KMS-11 (cell line): ENCODE measurements at regions not wholly inside any gene's neighbourhood (a gene's known extent, or its start where the extent isn't known, plus 50 kb on each side); places are given as distances from the start of the nearest gene placed in this dataset.

ENCODE experiments used
- H2AFZ ChIP-seq: fragments of 200-600 bp; sonication (generic); 2 replicates; pipeline ENCODE4 v1.6.1; 2016; ENCODE audit warnings: antibody characterized with exemption, mixed run types, low read depth
- H3K27ac ChIP-seq: fragments of 200-600 bp; sonication (generic); 2 replicates; pipeline ENCODE4 v1.6.1; 2016; ENCODE audit warnings: mild to moderate bottlenecking, mixed run types
- H3K27me3 ChIP-seq: fragments of 200-600 bp; sonication (generic); 2 replicates; pipeline ENCODE4 v1.6.1; 2017; ENCODE audit warnings: mild to moderate bottlenecking, low read depth, mixed run types, moderate library complexity; ENCODE audit not compliant: insufficient read depth
- H3K36me3 ChIP-seq: fragments of 200-600 bp; sonication (generic); 2 replicates; pipeline ENCODE4 v1.6.1; 2017; ENCODE audit warnings: mild to moderate bottlenecking, mixed run types; ENCODE audit not compliant: insufficient read depth
- H3K4me1 ChIP-seq: fragments of 200-600 bp; sonication (generic); 2 replicates; pipeline ENCODE4 v1.6.1; 2016; ENCODE audit warnings: mild to moderate bottlenecking, low read depth, mixed run types; ENCODE audit not compliant: poor library complexity, severe bottlenecking
- H3K4me2 ChIP-seq: fragments of 200-600 bp; sonication (generic); 2 replicates; pipeline ENCODE4 v1.7.0; 2016; ENCODE audit warnings: mild to moderate bottlenecking, mixed run types
- H3K4me3 ChIP-seq: fragments of 200-600 bp; sonication (generic); IDR thresholded peaks from 2 replicates; pipeline ENCODE4 v1.6.1; 2017; ENCODE audit warnings: low read depth, low read length, mixed read lengths; ENCODE audit not compliant: insufficient read depth
- H3K79me2 ChIP-seq: fragments of 200-600 bp; sonication (generic); 2 replicates; pipeline ENCODE4 v1.6.1; 2016; ENCODE audit warnings: low read depth, mixed run types; ENCODE audit not compliant: insufficient read depth
- H3K9ac ChIP-seq: fragments of 200-600 bp; sonication (generic); 2 replicates; pipeline ENCODE4 v1.6.1; 2016; ENCODE audit warnings: mild to moderate bottlenecking, mixed run types
- H4K20me1 ChIP-seq: fragments of 200-600 bp; sonication (generic); 2 replicates; pipeline ENCODE4 v1.6.1; 2016; ENCODE audit warnings: mild to moderate bottlenecking, mixed run types; ENCODE audit not compliant: insufficient read depth
- TF ChIP-seq, protein P1 (sequence below): fragments of 200-600 bp; sonication (generic); conservative IDR thresholded peaks from 2 replicates; pipeline ENCODE4 v1.6.1; 2017; ENCODE audit warnings: low read depth, mild to moderate bottlenecking, antibody characterized with exemption, low read length, moderate library complexity, mixed read lengths

DNA sequence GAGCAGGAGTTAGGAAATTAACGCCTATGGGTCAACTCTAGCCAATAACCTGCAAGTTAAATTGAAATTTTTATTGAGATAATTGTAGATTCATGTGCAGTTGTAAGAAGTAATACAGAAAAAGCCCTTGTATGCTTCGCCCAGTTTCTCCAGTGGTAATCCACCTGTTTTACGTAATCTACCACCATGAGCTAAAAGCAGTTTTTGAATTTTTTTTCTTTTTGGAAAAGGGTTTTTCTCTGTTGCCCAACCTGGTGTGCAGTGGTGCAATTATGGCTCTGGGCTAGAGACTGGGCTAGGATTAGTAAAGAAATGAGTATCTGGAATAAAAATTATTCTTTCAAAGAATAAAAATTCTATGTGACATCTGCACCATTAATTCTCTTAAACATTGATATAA lies 116.2 kb downstream of the ZFP64 start:
- Histone ChIP-seq H3K27me3 (no peaks in the 10 kb centered on the region), H3K4me3 (no peak overlapping the region), H3K4me2 (no peak overlapping the region), H2AFZ (no peak overlapping the region), H3K9ac (no peak overlapping the region), H4K20me1 (no peaks in the 10 kb centered on the region), H3K79me2 (no peaks in the 10 kb centered on the region), H3K36me3 (no peaks in the 10 kb centered on the region), H3K27ac (no peak overlapping the region), H3K4me1 (no peaks in the 10 kb centered on the region)
- TF ChIP-seq, protein P1, sequence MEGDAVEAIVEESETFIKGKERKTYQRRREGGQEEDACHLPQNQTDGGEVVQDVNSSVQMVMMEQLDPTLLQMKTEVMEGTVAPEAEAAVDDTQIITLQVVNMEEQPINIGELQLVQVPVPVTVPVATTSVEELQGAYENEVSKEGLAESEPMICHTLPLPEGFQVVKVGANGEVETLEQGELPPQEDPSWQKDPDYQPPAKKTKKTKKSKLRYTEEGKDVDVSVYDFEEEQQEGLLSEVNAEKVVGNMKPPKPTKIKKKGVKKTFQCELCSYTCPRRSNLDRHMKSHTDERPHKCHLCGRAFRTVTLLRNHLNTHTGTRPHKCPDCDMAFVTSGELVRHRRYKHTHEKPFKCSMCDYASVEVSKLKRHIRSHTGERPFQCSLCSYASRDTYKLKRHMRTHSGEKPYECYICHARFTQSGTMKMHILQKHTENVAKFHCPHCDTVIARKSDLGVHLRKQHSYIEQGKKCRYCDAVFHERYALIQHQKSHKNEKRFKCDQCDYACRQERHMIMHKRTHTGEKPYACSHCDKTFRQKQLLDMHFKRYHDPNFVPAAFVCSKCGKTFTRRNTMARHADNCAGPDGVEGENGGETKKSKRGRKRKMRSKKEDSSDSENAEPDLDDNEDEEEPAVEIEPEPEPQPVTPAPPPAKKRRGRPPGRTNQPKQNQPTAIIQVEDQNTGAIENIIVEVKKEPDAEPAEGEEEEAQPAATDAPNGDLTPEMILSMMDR = no peak

DNA sequence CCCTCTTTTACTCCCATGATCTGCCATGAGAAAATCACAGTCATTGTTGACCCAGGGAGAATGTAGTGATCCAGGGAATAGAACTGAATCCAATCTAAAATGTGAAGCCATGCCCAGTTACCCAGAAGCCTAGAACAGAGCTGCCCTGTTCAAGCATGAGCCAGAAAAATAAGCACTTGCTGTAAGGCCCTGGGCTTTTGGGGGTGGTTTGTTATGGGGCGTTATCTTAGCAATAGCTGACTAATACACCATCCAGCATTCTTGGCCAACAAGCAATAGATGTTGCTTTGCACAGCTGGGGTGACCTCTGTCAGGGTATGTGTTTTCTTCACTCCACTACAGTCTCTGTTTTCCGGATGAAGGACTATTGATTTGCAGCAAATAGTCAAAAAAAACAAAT lies 120.4 kb downstream of the ZFP64 start:
- TF ChIP-seq, protein P1 = no peak

DNA sequence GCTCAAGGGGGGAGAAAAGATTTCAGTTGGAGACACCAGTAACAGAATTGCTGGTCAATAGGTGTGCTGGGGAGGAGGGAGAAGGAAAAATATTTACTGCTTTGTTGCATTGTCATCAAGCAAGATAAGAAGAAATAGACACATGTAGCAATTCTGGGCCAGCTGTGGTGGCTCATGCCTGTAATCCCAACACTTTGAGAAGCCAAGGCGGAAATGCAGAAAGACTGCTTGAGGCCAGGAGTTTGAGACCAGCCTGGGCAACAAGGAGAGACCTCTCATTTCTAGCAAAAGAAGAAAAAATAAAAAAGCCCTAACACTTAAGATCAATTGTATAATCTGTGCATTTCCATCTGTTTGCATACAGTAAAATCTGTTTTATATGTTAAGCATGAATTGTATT lies 126.6 kb downstream of the ZFP64 start:
- no peak overlapping the region for H2AFZ ChIP-seq
- H3K4me2 ChIP-seq = no peak overlapping the region
- H3K4me1 ChIP-seq = no peaks in the 10 kb centered on the region
- H3K4me3 ChIP-seq = no peak overlapping the region
- TF ChIP-seq, protein P1 = no peak
- no peaks in the 10 kb centered on the region for H3K27me3 ChIP-seq
- H3K36me3 ChIP-seq = no peaks in the 10 kb centered on the region
- no peaks in the 10 kb centered on the region for H4K20me1 ChIP-seq
- no peak overlapping the region for H3K27ac ChIP-seq
- no peaks in the 10 kb centered on the region for H3K79me2 ChIP-seq
- no peak overlapping the region for H3K9ac ChIP-seq

More for the DNA sequence above, 120.4 kb downstream of the ZFP64 start:
- Histone ChIP-seq H2AFZ (no peak overlapping the region), H3K4me3 (no peak overlapping the region), H3K79me2 (no peaks in the 10 kb centered on the region), H3K27ac (no peak overlapping the region), H3K4me2 (no peak overlapping the region), H3K9ac (no peak overlapping the region), H3K4me1 (no peaks in the 10 kb centered on the region), H4K20me1 (no peaks in the 10 kb centered on the region), H3K27me3 (no peaks in the 10 kb centered on the region), H3K36me3 (no peaks in the 10 kb centered on the region)

DNA sequence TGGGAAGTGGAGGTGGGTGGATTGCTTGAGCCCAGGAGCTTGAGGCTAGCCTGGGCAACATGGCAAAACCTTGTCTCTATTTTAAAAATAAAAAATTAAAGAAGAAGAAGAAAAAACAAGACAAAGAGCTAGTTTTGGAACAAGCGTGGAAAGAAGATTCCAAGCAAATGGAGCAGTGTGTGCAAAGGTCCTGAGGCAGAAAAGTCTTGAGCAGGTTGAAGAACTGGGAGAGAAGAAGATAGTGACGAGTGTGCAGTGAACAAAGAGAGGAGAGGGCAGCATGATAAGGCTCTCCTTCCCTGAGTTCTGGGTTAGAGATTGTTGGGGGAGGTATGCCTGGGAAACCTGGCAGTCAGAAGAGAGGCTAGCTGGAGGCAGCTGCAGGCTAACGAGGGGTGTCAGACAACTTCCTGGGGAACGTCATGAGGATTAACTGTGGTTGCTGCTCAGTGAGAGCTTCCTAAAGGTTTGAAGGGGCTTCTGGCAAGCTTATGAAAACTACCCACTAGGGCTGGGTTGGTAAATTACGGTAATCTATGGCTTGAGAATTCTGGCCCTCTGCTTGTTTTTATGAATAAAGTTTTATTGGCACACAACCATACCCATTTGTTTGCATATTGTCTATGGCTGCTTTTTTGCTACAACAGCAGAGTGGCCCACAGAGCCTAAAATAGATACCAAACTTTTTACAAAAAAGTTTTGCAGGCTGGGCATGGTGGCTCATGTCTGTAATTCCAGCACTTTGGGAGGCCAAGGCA lies 128.9 kb downstream of the ZFP64 start:
- no peaks in the 10 kb centered on the region for H4K20me1 ChIP-seq
- no peaks in the 10 kb centered on the region for H3K4me1 ChIP-seq
- H3K4me2 ChIP-seq = no peak overlapping the region
- TF ChIP-seq, protein P1 = no peak
- no peak overlapping the region for H3K9ac ChIP-seq
- H3K27me3 ChIP-seq = no peaks in the 10 kb centered on the region
- H2AFZ ChIP-seq = no peak overlapping the region
- no peak overlapping the region for H3K4me3 ChIP-seq
- no peaks in the 10 kb centered on the region for H3K36me3 ChIP-seq
- H3K79me2 ChIP-seq = no peaks in the 10 kb centered on the region
- no peak overlapping the region for H3K27ac ChIP-seq
